GM23338 (cell line): ENCODE measurements at regions not wholly inside any gene's neighbourhood (a gene's known extent, or its start where the extent isn't known, plus 50 kb on each side); places are given as distances from the start of the nearest gene placed in this dataset.

Experiments used
- ATAC-seq: fragments of 200-7000 bp; cut with Tn5 transposase; 3 replicates; pipeline ENCODE4 v1.9.1; 2020
- DNase-seq: peaks from one replicate; pipeline ENCODE4 v3.0.0-alpha.2; 2015; ENCODE audit warnings: low spot score
- H2AFZ ChIP-seq: fragments of 200-600 bp; sonication (generic); 2 replicates; pipeline ENCODE4 v1.8.0; 2016; ENCODE audit warnings: antibody characterized with exemption, mild to moderate bottlenecking, moderate library complexity
- H3F3A ChIP-seq: fragments of 200-600 bp; sonication (generic); replicated peaks from 2 replicates; pipeline ENCODE4 v1.8.0; 2017; ENCODE audit warnings: antibody characterized with exemption, mixed run types, low read depth
- H3K27ac ChIP-seq: fragments of 200-600 bp; sonication (generic); 2 replicates; pipeline ENCODE4 v1.6.1; 2016; ENCODE audit warnings: low read depth
- H3K27me3 ChIP-seq: fragments of 200-600 bp; sonication (generic); 2 replicates; pipeline ENCODE4 v1.8.0; 2016; ENCODE audit warnings: mild to moderate bottlenecking, mixed run types, moderate library complexity; ENCODE audit not compliant: insufficient read depth
- H3K36me3 ChIP-seq: fragments of 200-600 bp; sonication (generic); 2 replicates; pipeline ENCODE4 v1.8.0; 2016; ENCODE audit warnings: mild to moderate bottlenecking; ENCODE audit not compliant: insufficient read depth
- H3K4me1 ChIP-seq: fragments of 200-600 bp; sonication (generic); 2 replicates; pipeline ENCODE4 v1.8.0; 2016; ENCODE audit warnings: mild to moderate bottlenecking, moderate library complexity; ENCODE audit not compliant: insufficient read depth
- H3K4me2 ChIP-seq: fragments of 200-600 bp; sonication (generic); 2 replicates; pipeline ENCODE4 v1.7.1; 2017; ENCODE audit warnings: mixed run types
- H3K4me3 ChIP-seq: fragments of 200-600 bp; sonication (generic); 2 replicates; pipeline ENCODE4 v1.6.1; 2016; ENCODE audit warnings: mixed run types
- H3K79me2 ChIP-seq: fragments of 200-600 bp; sonication (generic); replicated peaks from 2 replicates; pipeline ENCODE4 v1.8.0; 2017; ENCODE audit warnings: mild to moderate bottlenecking; ENCODE audit not compliant: insufficient read depth
- H3K9me2 ChIP-seq: fragments of 200-600 bp; sonication (generic); 2 replicates; pipeline ENCODE4 v1.8.0; 2017; ENCODE audit not compliant: insufficient read depth
- H4K20me1 ChIP-seq: fragments of 200-600 bp; sonication (generic); replicated peaks from 2 replicates; pipeline ENCODE4 v1.8.0; 2017; ENCODE audit warnings: mild to moderate bottlenecking; ENCODE audit not compliant: insufficient read depth
- H3K27ac Mint-ChIP-seq: 2 replicates; pipeline ENCODE4 v1.8.0; 2020; ENCODE audit warnings: inconsistent platforms, mild to moderate bottlenecking, moderate library complexity, mixed read lengths
- H3K27me3 Mint-ChIP-seq: 3 replicates; pipeline ENCODE4 v1.8.0; 2022; ENCODE audit warnings: low read depth, mild to moderate bottlenecking, moderate library complexity, mixed read lengths, inconsistent platforms; ENCODE audit not compliant: insufficient read depth, poor library complexity
- H3K36me3 Mint-ChIP-seq: 3 replicates; pipeline ENCODE4 v1.8.0; 2021; ENCODE audit warnings: low read depth, mild to moderate bottlenecking, inconsistent platforms, moderate library complexity, mixed read lengths
- H3K4me1 Mint-ChIP-seq: 3 replicates; pipeline ENCODE4 v1.8.0; 2020; ENCODE audit warnings: mild to moderate bottlenecking, inconsistent platforms, mixed read lengths
- H3K4me3 Mint-ChIP-seq: 3 replicates; pipeline ENCODE4 v1.8.0; 2021; ENCODE audit warnings: moderate library complexity, mild to moderate bottlenecking, inconsistent platforms, mixed read lengths
- H3K9me3 Mint-ChIP-seq: 3 replicates; pipeline ENCODE4 v1.8.0; 2020; ENCODE audit warnings: moderate library complexity, mild to moderate bottlenecking, inconsistent platforms, mixed read lengths
- CREB1 ChIP-seq: fragments of 250-450 bp; sonication (Bioruptor Pico); IDR thresholded peaks from 2 replicates; pipeline ENCODE4 v1.5.0; 2020; ENCODE audit warnings: low read depth, mild to moderate bottlenecking, moderate library complexity
- CTCF ChIP-seq, 2 experiments: fragments of 200-600 bp in 1 of 2; sonication (generic) in 1 of 2; conservative IDR thresholded peaks; 2 replicates each; pipeline versions ENCODE4 v1.5.1 to v1.6.1; 2016 to 2017; ENCODE audit warnings: antibody characterized with exemption in 2 of 2, low read depth in 2 of 2, mild to moderate bottlenecking in 2 of 2, moderate library complexity in 1 of 2
- ETS1 ChIP-seq: IDR thresholded peaks from 2 replicates; pipeline ENCODE4 v1.6.1; 2016; ENCODE audit warnings: antibody characterized with exemption
- EZH2 ChIP-seq: fragments of 200-600 bp; sonication (generic); IDR thresholded peaks from one replicate; pipeline ENCODE4 v1.8.0; 2017; ENCODE audit warnings: antibody characterized with exemption, mild to moderate bottlenecking, low read depth; ENCODE audit not compliant: unreplicated experiment
- EZH2phosphoT487 ChIP-seq: fragments of 200-600 bp; sonication (generic); IDR thresholded peaks from one replicate; pipeline ENCODE4 v1.8.1; 2018; ENCODE audit warnings: antibody characterized with exemption; ENCODE audit not compliant: unreplicated experiment
- JUNB ChIP-seq: IDR thresholded peaks from one replicate; pipeline ENCODE4 v1.6.1; 2016; ENCODE audit warnings: antibody characterized with exemption; ENCODE audit not compliant: unreplicated experiment
- NANOG ChIP-seq: IDR thresholded peaks from 2 replicates; pipeline ENCODE4 v1.6.1; 2016; ENCODE audit warnings: antibody characterized with exemption, borderline replicate concordance
- POLR2AphosphoS5 ChIP-seq: IDR thresholded peaks from 2 replicates; pipeline ENCODE4 v1.6.1; 2016; ENCODE audit warnings: antibody characterized with exemption, low read depth
- REST ChIP-seq: IDR thresholded peaks from one replicate; pipeline ENCODE4 v1.6.1; 2018; ENCODE audit warnings: antibody characterized with exemption; ENCODE audit not compliant: unreplicated experiment
- STAT1 ChIP-seq: IDR thresholded peaks from one replicate; pipeline ENCODE4 v1.6.1; 2016; ENCODE audit warnings: antibody characterized with exemption; ENCODE audit not compliant: unreplicated experiment
- ZNF114 ChIP-seq: fragments of 250-450 bp; sonication (Bioruptor Pico); IDR thresholded peaks from 2 replicates; pipeline ENCODE4 v1.5.0; 2020; ENCODE audit warnings: mild to moderate bottlenecking, moderate library complexity
- ZNF331 ChIP-seq: fragments of 250-450 bp; sonication (Bioruptor Pico); IDR thresholded peaks from 2 replicates; pipeline ENCODE4 v1.5.0; 2020; ENCODE audit warnings: low read depth, mild to moderate bottlenecking, moderate library complexity
- ZNF462 ChIP-seq: fragments of 250-450 bp; sonication (Bioruptor Pico); IDR thresholded peaks from 2 replicates; pipeline ENCODE4 v1.5.0; 2020; ENCODE audit warnings: mild to moderate bottlenecking, moderate library complexity

- Mint-ChIP-seq H3K4me1 (peaks cover 15% of the 10 kb centered on the region), H3K27ac (no peak overlapping the region), H3K4me3 (no peak overlapping the region), H3K36me3 (peaks cover 6% of the 10 kb centered on the region; the same call in 2 of the 3 replicates), H3K27me3 (peaks cover 3% of the 10 kb centered on the region), H3K9me3 (peaks cover 19% of the 10 kb centered on the region; the same call in 2 of the 3 replicates)
- no peaks in the 10 kb centered on the region for H3K27me3 ChIP-seq
- TF ChIP-seq STAT1 (no peak), EZH2phosphoT487 (no peak), POLR2AphosphoS5 (no peak), ETS1 (no peak), ZNF331 (CRISPR knock-in tag) (no peak), ZNF462 (CRISPR knock-in tag) (no peak), NANOG (no peak), ZNF114 (CRISPR knock-in tag) (no peak), EZH2 (no peak), REST (no peak), CREB1 (CRISPR knock-in tag) (no peak), JUNB (no peak), CTCF (conservative IDR thresholded peaks at IDR 0.05; ENCODE audit: low read depth in 2 of 2) (no peak)
- H3K27ac ChIP-seq: no peak overlapping the region
- H3K79me2 ChIP-seq: no peaks in the 10 kb centered on the region
- peaks cover 7% of the 10 kb centered on the region; the same call in 1 of the 2 replicates for H3K4me1 ChIP-seq
- no peak overlapping the region for H3K4me3 ChIP-seq
- peak overlapping the region; percentile 83; the same call in 1 of the 2 replicates for H2AFZ ChIP-seq
- DNase-seq (no peak), ATAC-seq (no peak; the same call in 2 of the 3 replicates)
- H4K20me1 ChIP-seq: no peaks in the 10 kb centered on the region
- H3K9me2 ChIP-seq: peaks cover 10% of the 10 kb centered on the region; the same call in 1 of the 2 replicates
- no peaks in the 10 kb centered on the region for H3K36me3 ChIP-seq
- no peaks in the 10 kb centered on the region for H3F3A ChIP-seq
- no peak overlapping the region for H3K4me2 ChIP-seq
These were observed 70.6 kb downstream of the TSN start for GRCh38 chr2:121826036-121826435.
